HFF-Myc (cell line): ENCODE measurements at regions not wholly inside any gene's neighbourhood (a gene's known extent, or its start where the extent isn't known, plus 50 kb on each side); places are given as distances from the start of the nearest gene placed in this dataset.

Experiments used
- DNase-seq: peaks from one replicate; pipeline ENCODE4 v3.0.0-alpha.2; 2011; ENCODE audit warnings: low read depth; ENCODE audit errors: extremely low read depth
- H3K4me3 ChIP-seq: replicated peaks from 2 replicates; pipeline ENCODE4 v1.5.1; 2011; ENCODE audit warnings: low read depth, mild to moderate bottlenecking, control low read depth, low read length
- TF ChIP-seq, protein P1 (sequence below): IDR thresholded peaks from 2 replicates; pipeline ENCODE4 v1.5.1; 2012; ENCODE audit warnings: mild to moderate bottlenecking, low read depth, low read length, control low read depth; ENCODE audit errors: missing control alignments

DNA sequence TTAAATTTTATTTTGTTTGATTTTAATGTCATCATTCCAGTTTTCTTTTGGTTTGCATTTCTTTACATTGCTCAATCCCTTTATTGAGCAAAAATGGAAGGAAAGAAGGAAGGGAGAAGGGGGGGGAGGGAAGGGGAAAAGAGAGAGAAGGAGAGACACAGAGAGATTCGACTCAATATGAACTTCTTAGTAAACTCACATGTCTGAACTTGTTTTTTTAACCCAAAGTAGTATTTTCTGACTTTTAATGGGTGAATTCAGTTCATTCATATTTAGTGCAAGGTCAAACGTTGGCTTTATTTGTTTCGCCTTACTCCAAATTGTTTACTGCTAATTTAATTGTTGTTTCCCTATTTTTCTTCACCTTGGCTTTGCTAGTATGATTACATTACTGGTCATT is 278.6 kb downstream of the COL12A1 start:
- H3K4me3 ChIP-seq: no peak overlapping the region
- DNase-seq: no peak
- TF ChIP-seq, protein P1, sequence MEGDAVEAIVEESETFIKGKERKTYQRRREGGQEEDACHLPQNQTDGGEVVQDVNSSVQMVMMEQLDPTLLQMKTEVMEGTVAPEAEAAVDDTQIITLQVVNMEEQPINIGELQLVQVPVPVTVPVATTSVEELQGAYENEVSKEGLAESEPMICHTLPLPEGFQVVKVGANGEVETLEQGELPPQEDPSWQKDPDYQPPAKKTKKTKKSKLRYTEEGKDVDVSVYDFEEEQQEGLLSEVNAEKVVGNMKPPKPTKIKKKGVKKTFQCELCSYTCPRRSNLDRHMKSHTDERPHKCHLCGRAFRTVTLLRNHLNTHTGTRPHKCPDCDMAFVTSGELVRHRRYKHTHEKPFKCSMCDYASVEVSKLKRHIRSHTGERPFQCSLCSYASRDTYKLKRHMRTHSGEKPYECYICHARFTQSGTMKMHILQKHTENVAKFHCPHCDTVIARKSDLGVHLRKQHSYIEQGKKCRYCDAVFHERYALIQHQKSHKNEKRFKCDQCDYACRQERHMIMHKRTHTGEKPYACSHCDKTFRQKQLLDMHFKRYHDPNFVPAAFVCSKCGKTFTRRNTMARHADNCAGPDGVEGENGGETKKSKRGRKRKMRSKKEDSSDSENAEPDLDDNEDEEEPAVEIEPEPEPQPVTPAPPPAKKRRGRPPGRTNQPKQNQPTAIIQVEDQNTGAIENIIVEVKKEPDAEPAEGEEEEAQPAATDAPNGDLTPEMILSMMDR: no peak

DNA sequence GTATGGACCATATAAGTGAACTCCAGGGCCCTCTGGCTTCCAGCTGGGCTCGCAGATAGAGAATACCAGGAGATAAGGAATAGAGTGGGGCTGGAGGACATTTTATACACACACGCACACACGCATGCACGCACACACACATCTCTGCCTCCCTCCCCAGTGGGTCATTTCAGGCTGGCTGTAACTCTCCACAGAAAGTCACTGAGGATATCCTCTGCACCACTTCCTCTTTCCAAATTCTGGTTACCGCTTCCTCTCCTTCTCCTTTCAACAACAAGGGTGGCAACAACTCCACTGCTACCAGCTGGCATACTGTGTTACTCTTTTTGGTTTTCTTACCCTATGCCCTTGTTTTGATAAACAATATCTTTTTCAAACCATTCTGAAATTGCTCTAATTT is 280.2 kb downstream of the COL12A1 start:
- H3K4me3 ChIP-seq: no peak overlapping the region
- DNase-seq: no peak
- TF ChIP-seq, protein P1: no peak

DNA sequence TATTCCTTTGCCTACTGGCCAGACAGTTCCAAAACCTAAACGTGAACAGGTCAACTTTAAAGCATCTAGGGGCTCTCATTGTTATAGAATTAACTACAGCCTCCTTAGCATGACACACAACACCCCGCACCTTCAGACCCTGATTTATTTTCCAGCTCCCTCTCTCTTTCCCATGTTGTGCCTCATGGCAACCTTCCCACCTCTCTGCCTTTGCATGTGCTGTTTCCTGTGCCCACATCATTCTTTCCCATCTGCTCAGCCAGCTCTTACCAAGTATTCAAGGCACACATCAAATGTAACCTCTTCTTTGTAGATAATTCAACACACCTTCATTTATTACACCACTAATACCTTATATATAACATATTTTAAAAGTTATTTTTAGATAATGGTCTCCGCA is 291.0 kb downstream of the COL12A1 start:
- no peak for DNase-seq
- no peak overlapping the region for H3K4me3 ChIP-seq
- TF ChIP-seq, protein P1: no peak

DNA sequence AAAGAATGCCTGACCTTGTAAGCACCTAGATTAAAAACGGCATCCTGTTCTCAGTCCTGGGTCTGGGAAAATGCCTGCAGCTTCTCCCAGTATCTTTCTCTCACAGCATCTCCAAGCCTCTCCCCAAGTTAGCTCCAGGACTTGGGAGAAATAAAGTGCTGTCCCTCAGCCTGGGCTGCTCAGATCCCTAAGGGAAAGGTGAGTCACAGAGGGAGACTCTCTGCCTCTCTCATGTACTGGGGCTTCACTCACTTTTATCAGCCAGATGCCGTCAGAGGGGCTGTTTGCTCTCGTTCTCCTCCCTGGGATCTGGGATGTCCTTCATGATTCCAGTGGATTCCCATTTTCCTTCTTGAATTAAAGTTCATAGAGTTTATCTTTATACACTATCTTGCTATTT is 293.6 kb downstream of the COL12A1 start:
- TF ChIP-seq, protein P1: no peak
- DNase-seq: no peak
- H3K4me3 ChIP-seq: no peak overlapping the region

DNA sequence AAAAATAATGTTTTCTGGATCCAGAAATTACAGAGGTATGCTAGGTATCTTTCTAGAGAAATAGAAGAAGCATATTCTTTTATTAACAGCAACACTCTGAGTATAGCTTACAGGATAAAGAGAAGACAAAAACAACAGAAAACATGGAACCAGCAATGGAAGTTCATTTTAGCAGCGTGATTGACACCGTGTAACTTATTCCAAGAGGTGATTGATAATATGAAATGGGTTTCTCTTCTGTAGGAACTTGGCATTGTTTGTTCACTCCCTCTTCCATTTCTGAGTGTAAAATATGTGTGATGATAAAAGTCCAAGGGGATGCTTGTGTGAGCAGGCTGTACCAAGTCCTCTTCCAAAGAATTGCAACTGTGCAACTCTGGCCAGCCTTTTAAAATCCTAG is 303.0 kb downstream of the COL12A1 start:
- no peak for DNase-seq
- no peak overlapping the region for H3K4me3 ChIP-seq
- TF ChIP-seq, protein P1: no peak

DNA sequence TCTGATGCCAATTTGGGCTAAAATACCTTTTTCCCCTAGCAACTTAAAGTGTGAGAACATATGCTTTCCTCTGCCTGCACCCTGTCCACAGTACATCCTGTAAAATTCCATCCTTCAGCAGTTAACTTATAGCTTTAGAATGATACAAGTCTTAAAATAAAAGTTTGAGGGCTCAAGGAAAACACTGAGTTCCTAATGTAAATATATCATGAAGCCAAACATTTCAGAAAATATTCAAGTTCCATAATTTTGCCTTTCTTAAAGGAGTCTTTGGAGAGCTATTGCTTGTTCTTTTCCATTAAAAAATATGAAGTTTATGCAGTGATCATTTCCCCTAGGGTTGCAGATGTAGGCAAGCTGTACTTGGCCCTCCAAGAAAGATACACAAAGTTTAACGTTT is 303.8 kb downstream of the COL12A1 start:
- TF ChIP-seq, protein P1: no peak
- DNase-seq: no peak
- no peak overlapping the region for H3K4me3 ChIP-seq

DNA sequence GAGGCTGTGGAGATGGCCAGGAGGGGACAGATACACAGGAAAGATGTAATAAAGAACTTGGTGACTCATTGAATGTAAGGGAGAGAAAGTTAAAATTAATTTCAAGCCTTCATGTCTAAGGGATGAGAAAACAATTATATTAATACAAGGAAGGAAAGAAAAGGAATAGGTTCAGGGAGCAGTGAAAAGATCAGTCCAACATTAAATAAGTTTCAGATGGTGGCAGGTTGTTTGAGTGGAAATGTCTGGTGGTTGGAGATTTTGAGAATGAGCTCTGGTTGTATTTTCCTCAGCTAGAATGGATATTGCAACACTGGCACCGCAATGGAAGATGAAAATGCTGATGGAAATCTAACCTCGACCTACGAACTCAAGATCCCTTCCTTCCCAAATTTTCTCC is 304.3 kb downstream of the COL12A1 start:
- TF ChIP-seq, protein P1: no peak
- H3K4me3 ChIP-seq: no peak overlapping the region
- no peak for DNase-seq
